SK-N-SH (cell line): ENCODE measurements at regions not wholly inside any gene's neighbourhood (a gene's known extent, or its start where the extent isn't known, plus 50 kb on each side); places are given as distances from the start of the nearest gene placed in this dataset.

ENCODE experiments used
- CTCF ChIA-PET: fragments of 300-600, 350-600 bp; formaldehyde crosslinking; extraction: SDS; loops from one replicate; lab custom pipeline; 2021; lab: Yijun Ruan, JAX
- POLR2A ChIA-PET: fragments of 350-600 bp; sonication (Branson Sonifier 250); formaldehyde crosslinking; extraction: SDS; loops from one replicate; lab custom pipeline; 2020; ENCODE audit warnings: antibody characterized with exemption, inconsistent platforms; lab: Yijun Ruan, JAX
- DNase-seq: peaks from one replicate; pipeline ENCODE4 v3.0.0; 2012
- H2AFZ ChIP-seq: fragments of 200-600 bp; sonication (generic); 2 replicates; pipeline ENCODE4 v1.8.1; 2016; ENCODE audit warnings: antibody characterized with exemption, mild to moderate bottlenecking, low read depth
- H3F3A ChIP-seq: fragments of 200-600 bp; sonication (generic); replicated peaks from 2 replicates; pipeline ENCODE3; 2016; ENCODE audit warnings: antibody characterized with exemption, mild to moderate bottlenecking; ENCODE audit not compliant: insufficient read depth
- H3K27ac ChIP-seq, 2 experiments: fragments of 200-500 bp in 1 of 2; fragments of 200-600 bp in 1 of 2; sonication (Bioruptor generic) in 1 of 2; sonication (generic), shearing (Covaris generic) in 1 of 2; 2 replicates each; pipeline versions ENCODE4 v1.5.1 to v1.6.1; 2014 to 2016; ENCODE audit warnings: low read depth in 2 of 2, inconsistent platforms in 1 of 2, low read length in 1 of 2, mild to moderate bottlenecking in 1 of 2, mixed read lengths in 1 of 2
- H3K27me3 ChIP-seq: fragments of 200-600 bp; sonication (generic), shearing (Covaris generic); 2 replicates; pipeline ENCODE4 v1.6.1; 2016; ENCODE audit warnings: mixed run types; ENCODE audit not compliant: insufficient read depth
- H3K36me3 ChIP-seq, 2 experiments: fragments of 200-500 bp in 1 of 2; fragments of 200-600 bp in 1 of 2; sonication (Bioruptor generic) in 1 of 2; sonication (generic) in 1 of 2; replicated peaks in 1 of 2; 2 replicates each; pipeline versions ENCODE3 to v1.5.1; 2014 to 2016; ENCODE audit warnings: low read length in 1 of 2, mild to moderate bottlenecking in 1 of 2; ENCODE audit not compliant: insufficient read depth in 2 of 2, control insufficient read depth in 1 of 2
- H3K4me1 ChIP-seq, 2 experiments: fragments of 200-500 bp in 1 of 2; fragments of 200-600 bp in 1 of 2; sonication (Bioruptor generic) in 1 of 2; sonication (generic), shearing (Covaris generic) in 1 of 2; 2 replicates each; pipeline versions ENCODE4 v1.5.1 to v1.6.1; 2014 to 2016; ENCODE audit warnings: low read depth in 1 of 2, low read length in 1 of 2, mixed run types in 1 of 2; ENCODE audit not compliant: insufficient read depth in 2 of 2, control insufficient read depth in 1 of 2
- H3K4me2 ChIP-seq: fragments of 200-600 bp; sonication (generic), shearing (Covaris generic); 2 replicates; pipeline ENCODE4 v1.6.1; 2017; ENCODE audit warnings: mixed run types
- H3K4me3 ChIP-seq, 2 experiments: fragments of 200-500 bp in 1 of 2; fragments of 200-600 bp in 1 of 2; sonication (Bioruptor generic) in 1 of 2; sonication (generic), shearing (Covaris generic) in 1 of 2; 2 replicates each; pipeline versions ENCODE4 v1.5.1 to v1.8.1; 2014 to 2016; ENCODE audit warnings: low read depth in 2 of 2, inconsistent platforms in 1 of 2, low read length in 1 of 2, mild to moderate bottlenecking in 1 of 2, mixed read lengths in 1 of 2, moderate library complexity in 1 of 2
- H3K79me2 ChIP-seq: fragments of 200-600 bp; sonication (generic); 2 replicates; pipeline ENCODE4 v1.8.1; 2017; ENCODE audit warnings: mild to moderate bottlenecking; ENCODE audit not compliant: insufficient read depth
- H3K9ac ChIP-seq: fragments of 200-600 bp; sonication (generic); 2 replicates; pipeline ENCODE4 v1.6.1; 2017; ENCODE audit warnings: mixed run types
- H3K9me2 ChIP-seq: fragments of 200-600 bp; sonication (generic); 2 replicates; pipeline ENCODE4 v1.6.1; 2017; ENCODE audit warnings: mixed run types
- H3K9me3 ChIP-seq: fragments of 200-600 bp; sonication (generic); 2 replicates; pipeline ENCODE4 v1.6.1; 2017; ENCODE audit warnings: mixed run types, mild to moderate bottlenecking, moderate library complexity
- H4K20me1 ChIP-seq: fragments of 200-600 bp; sonication (generic); 2 replicates; pipeline ENCODE4 v1.6.1; 2017; ENCODE audit warnings: mild to moderate bottlenecking, mixed run types; ENCODE audit not compliant: insufficient read depth
- CHD2 ChIP-seq: fragments of 150-350 bp; IDR thresholded peaks from 2 replicates; pipeline ENCODE4 v1.6.1; 2018; ENCODE audit warnings: low read length; ENCODE audit not compliant: partially characterized antibody
- FOSL2 ChIP-seq: IDR thresholded peaks from 2 replicates; pipeline ENCODE4 v1.4.0; 2012; ENCODE audit warnings: low read depth, mild to moderate bottlenecking, moderate library complexity, borderline replicate concordance
- JUND ChIP-seq: IDR thresholded peaks from 2 replicates; pipeline ENCODE4 v1.4.0; 2012
- NRF1 ChIP-seq: IDR thresholded peaks from 2 replicates; pipeline ENCODE4 v1.6.1; 2012; ENCODE audit warnings: low read depth, mild to moderate bottlenecking, low read length
- RAD21 ChIP-seq: IDR thresholded peaks from 2 replicates; pipeline ENCODE4 v1.6.1; 2012; ENCODE audit warnings: mild to moderate bottlenecking, low read length
- TAF1 ChIP-seq: IDR thresholded peaks from 2 replicates; pipeline ENCODE4 v1.6.1; 2012; ENCODE audit warnings: low read depth, mild to moderate bottlenecking, low read length, moderate library complexity, borderline replicate concordance
- TEAD4 ChIP-seq: IDR thresholded peaks from 2 replicates; pipeline ENCODE4 v1.4.0; 2012; ENCODE audit warnings: mild to moderate bottlenecking, borderline replicate concordance; ENCODE audit not compliant: insufficient read depth
- WGBS: methylation state at CpG from one replicate; pipeline ENCODE4 v1.1.6; 2017; ENCODE audit warnings: low lambda C conversion rate; 5-methylcytosine and 5-hydroxymethylcytosine counted together
- TF ChIP-seq, protein P1 (sequence below): IDR thresholded peaks from 2 replicates; pipeline ENCODE4 v1.4.0; 2012; ENCODE audit warnings: low read depth, borderline replicate concordance
- TF ChIP-seq, protein P2 (sequence below): fragments of 200-600 bp; sonication (generic); IDR thresholded peaks from 2 replicates; pipeline ENCODE4 v1.6.1; 2017; ENCODE audit warnings: antibody characterized with exemption, mild to moderate bottlenecking, moderate library complexity
- TF ChIP-seq, protein P3 (sequence below): IDR thresholded peaks from 2 replicates; pipeline ENCODE4 v1.6.1; 2012; ENCODE audit warnings: mild to moderate bottlenecking, low read depth, low read length, moderate library complexity

DNA sequence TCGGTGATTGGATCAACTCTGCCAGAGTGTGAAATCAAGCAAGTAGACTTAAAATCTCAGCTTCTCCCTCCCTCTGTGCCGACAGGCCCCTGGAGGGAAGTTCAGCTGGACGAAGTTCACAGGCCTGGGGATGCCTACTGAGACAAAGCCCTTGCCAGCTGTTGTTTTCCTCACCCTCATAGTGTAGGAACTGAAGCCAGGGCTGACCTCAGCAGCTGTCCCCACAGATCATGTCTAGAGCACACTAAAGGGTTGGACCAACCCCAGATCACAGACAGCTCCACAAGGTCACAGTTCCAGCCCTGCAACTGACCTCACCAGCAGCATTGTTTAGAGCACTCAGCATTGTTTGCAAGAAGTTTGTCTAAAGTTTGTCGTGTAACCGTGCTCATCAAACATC lies 261.9 kb upstream of the ECI2 start:
- no peak overlapping the region for H3K27ac ChIP-seq
- POLR2A ChIA-PET = no interaction called here
- WGBS = 63% methylated on average over 5 of the region's 5 CpGs
- no peak for TF ChIP-seq TAF1
- TF ChIP-seq TEAD4 = no peak
- no peak for TF ChIP-seq NRF1
- TF ChIP-seq, protein P1, sequence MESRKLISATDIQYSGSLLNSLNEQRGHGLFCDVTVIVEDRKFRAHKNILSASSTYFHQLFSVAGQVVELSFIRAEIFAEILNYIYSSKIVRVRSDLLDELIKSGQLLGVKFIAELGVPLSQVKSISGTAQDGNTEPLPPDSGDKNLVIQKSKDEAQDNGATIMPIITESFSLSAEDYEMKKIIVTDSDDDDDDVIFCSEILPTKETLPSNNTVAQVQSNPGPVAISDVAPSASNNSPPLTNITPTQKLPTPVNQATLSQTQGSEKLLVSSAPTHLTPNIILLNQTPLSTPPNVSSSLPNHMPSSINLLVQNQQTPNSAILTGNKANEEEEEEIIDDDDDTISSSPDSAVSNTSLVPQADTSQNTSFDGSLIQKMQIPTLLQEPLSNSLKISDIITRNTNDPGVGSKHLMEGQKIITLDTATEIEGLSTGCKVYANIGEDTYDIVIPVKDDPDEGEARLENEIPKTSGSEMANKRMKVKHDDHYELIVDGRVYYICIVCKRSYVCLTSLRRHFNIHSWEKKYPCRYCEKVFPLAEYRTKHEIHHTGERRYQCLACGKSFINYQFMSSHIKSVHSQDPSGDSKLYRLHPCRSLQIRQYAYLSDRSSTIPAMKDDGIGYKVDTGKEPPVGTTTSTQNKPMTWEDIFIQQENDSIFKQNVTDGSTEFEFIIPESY = no peak
- TF ChIP-seq CHD2 = no peak
- no peak for TF ChIP-seq JUND
- CTCF ChIA-PET = no interaction called here
- H3K9ac ChIP-seq = no peak overlapping the region
- no peaks in the 10 kb centered on the region for H4K20me1 ChIP-seq
- no peak overlapping the region for H3K4me3 ChIP-seq
- no peaks in the 10 kb centered on the region; the same call in 1 of the 2 replicates for H3K27me3 ChIP-seq
- H3K79me2 ChIP-seq = no peaks in the 10 kb centered on the region
- no peak overlapping the region for H3K4me2 ChIP-seq
- H2AFZ ChIP-seq = no peak overlapping the region
- no peaks in the 10 kb centered on the region for H3K9me3 ChIP-seq
- no peaks in the 10 kb centered on the region for H3K36me3 ChIP-seq
- no peaks in the 10 kb centered on the region for H3K4me1 ChIP-seq
- no peaks in the 10 kb centered on the region for H3K9me2 ChIP-seq
- DNase-seq = no peak
- H3F3A ChIP-seq = no peaks in the 10 kb centered on the region

DNA sequence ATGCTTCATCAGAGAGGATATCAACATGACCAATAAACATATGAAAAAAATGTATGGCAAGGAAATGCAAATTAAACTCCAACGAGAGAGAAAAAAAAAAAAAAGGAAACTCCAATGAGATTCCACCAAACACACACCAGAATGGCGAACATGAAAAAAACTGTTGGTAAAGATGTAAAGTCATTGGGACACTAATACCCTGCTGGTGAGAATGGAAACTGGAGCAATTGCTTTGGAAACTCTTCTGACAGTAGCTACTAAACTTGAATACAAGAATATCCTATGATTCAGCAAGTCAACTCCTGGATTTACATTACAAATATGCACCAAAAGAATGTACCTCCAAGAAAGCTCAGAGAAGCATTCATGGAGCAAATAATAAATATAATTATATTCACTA lies 260.7 kb upstream of the ECI2 start:
- H3K27ac ChIP-seq = no peak overlapping the region
- no peaks in the 10 kb centered on the region for H3K79me2 ChIP-seq
- no peaks in the 10 kb centered on the region for H3K9me3 ChIP-seq
- no peak overlapping the region for H3K9ac ChIP-seq
- TF ChIP-seq, protein P2, sequence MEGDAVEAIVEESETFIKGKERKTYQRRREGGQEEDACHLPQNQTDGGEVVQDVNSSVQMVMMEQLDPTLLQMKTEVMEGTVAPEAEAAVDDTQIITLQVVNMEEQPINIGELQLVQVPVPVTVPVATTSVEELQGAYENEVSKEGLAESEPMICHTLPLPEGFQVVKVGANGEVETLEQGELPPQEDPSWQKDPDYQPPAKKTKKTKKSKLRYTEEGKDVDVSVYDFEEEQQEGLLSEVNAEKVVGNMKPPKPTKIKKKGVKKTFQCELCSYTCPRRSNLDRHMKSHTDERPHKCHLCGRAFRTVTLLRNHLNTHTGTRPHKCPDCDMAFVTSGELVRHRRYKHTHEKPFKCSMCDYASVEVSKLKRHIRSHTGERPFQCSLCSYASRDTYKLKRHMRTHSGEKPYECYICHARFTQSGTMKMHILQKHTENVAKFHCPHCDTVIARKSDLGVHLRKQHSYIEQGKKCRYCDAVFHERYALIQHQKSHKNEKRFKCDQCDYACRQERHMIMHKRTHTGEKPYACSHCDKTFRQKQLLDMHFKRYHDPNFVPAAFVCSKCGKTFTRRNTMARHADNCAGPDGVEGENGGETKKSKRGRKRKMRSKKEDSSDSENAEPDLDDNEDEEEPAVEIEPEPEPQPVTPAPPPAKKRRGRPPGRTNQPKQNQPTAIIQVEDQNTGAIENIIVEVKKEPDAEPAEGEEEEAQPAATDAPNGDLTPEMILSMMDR = no peak; the same call in 1 of the 2 replicates
- TF ChIP-seq RAD21 (no peak), FOSL2 (no peak), TAF1 (no peak)
- TF ChIP-seq, protein P3, sequence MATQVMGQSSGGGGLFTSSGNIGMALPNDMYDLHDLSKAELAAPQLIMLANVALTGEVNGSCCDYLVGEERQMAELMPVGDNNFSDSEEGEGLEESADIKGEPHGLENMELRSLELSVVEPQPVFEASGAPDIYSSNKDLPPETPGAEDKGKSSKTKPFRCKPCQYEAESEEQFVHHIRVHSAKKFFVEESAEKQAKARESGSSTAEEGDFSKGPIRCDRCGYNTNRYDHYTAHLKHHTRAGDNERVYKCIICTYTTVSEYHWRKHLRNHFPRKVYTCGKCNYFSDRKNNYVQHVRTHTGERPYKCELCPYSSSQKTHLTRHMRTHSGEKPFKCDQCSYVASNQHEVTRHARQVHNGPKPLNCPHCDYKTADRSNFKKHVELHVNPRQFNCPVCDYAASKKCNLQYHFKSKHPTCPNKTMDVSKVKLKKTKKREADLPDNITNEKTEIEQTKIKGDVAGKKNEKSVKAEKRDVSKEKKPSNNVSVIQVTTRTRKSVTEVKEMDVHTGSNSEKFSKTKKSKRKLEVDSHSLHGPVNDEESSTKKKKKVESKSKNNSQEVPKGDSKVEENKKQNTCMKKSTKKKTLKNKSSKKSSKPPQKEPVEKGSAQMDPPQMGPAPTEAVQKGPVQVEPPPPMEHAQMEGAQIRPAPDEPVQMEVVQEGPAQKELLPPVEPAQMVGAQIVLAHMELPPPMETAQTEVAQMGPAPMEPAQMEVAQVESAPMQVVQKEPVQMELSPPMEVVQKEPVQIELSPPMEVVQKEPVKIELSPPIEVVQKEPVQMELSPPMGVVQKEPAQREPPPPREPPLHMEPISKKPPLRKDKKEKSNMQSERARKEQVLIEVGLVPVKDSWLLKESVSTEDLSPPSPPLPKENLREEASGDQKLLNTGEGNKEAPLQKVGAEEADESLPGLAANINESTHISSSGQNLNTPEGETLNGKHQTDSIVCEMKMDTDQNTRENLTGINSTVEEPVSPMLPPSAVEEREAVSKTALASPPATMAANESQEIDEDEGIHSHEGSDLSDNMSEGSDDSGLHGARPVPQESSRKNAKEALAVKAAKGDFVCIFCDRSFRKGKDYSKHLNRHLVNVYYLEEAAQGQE = no peak
- ChIA-PET POLR2A (no interaction called here), CTCF (no interaction called here)
- H3K27me3 ChIP-seq = no peaks in the 10 kb centered on the region; the same call in 1 of the 2 replicates
- H4K20me1 ChIP-seq = no peaks in the 10 kb centered on the region
- H3K4me2 ChIP-seq = no peak overlapping the region
- DNase-seq = no peak
- H3K36me3 ChIP-seq = no peaks in the 10 kb centered on the region
- no peak overlapping the region for H2AFZ ChIP-seq
- no peaks in the 10 kb centered on the region for H3F3A ChIP-seq
- no peak overlapping the region for H3K4me3 ChIP-seq
- H3K9me2 ChIP-seq = no peaks in the 10 kb centered on the region
- WGBS = 7% methylated on average over 2 of the region's 2 CpGs
- H3K4me1 ChIP-seq = no peaks in the 10 kb centered on the region
